ENCODE measurements at regions not wholly inside any gene's neighbourhood (a gene's known extent, or its start where the extent isn't known, plus 50 kb on each side); places are given as distances from the start of the nearest gene placed in this dataset.
"Not testable (repeated sequence)": the region's sequence is repeated elsewhere in the genome, so short reads cannot be mapped to it uniquely, and the experiment has no call there.

- no peak for DNase-seq (ENCODE audit: low read depth)
- H3K4me3 ChIP-seq (replicated peaks; ENCODE audit: low read depth, low read length) = no peak overlapping the region
- no peak for TF ChIP-seq CTCF (IDR thresholded peaks at IDR 0.05; ENCODE audit: low read length, missing control alignments)
Observed at GRCh38 chr3:73179601-73180000, 118.1 kb downstream of the EBLN2 start.

DNA sequence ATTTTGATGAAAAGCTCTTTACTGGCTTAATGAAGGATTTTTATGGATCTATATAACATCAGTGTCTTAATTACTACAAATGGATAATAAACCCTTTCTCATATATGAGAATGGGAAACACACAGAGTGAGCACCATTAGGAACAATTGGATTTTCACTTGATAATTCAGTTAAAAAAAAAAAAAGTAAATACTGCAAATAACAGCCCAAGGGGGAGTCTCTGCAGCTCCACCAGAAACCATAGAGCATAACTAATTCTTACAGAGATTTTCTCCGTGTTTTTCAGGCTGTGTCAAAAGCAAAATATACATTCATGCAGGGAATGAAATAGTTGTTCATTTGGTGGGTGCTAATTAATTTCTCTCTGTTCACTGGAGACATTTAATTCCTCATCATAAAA is 125.3 kb downstream of the EBLN2 start:
- no peak overlapping the region for H3K4me3 ChIP-seq (replicated peaks; ENCODE audit: low read depth, low read length)
- DNase-seq (ENCODE audit: low read depth) = no peak
- TF ChIP-seq CTCF (IDR thresholded peaks at IDR 0.05; ENCODE audit: low read length, missing control alignments) = no peak

DNA sequence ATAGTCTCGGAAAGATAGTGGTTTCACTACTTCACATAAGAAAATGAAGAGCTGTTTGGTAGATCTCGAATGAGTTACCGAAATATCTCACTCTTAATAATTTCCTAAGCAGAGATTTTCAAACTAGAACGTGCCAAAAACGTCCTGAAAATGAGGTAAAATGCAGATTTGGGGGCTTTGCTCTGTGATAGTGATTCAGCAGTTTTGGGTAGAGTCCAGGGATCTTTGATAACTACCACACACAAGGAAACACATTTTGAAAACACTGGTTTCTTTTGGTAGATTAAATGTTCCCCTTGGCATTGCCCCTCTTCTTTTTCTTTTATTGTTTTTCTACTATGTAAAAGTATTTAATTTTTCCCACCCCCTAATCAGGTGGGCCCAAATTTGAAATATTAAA is 125.9 kb downstream of the EBLN2 start:
- DNase-seq (ENCODE audit: low read depth) = no peak
- no peak for TF ChIP-seq CTCF (IDR thresholded peaks at IDR 0.05; ENCODE audit: low read length, missing control alignments)

DNA sequence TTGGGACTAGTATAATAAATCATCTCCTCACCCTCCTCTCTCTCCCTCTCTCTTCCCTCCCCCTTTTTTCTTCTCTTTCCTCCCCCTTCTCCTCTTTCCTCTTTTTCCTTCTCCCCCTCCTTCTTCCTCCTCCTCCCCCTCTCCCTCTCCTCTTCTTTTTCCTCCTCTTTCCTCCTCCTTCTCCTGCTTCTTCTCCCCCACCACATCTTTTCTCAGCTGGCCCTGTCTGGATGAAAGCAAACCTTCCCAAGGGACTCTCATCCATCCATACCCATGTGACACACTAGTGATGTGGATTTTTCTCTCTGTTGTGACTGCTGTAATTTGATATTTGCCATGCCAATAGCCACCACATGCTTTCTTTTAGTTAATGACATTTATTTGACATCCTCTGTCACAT is 127.2 kb downstream of the EBLN2 start:
- H3K4me3 ChIP-seq (replicated peaks; ENCODE audit: low read depth, low read length) = no peak overlapping the region
- DNase-seq (ENCODE audit: low read depth) = no peak
- no peak for TF ChIP-seq CTCF (IDR thresholded peaks at IDR 0.05; ENCODE audit: low read length, missing control alignments)

More for the DNA sequence above, 125.9 kb downstream of the EBLN2 start:
- H3K4me3 ChIP-seq (replicated peaks; ENCODE audit: low read depth, low read length) = no peak overlapping the region

DNA sequence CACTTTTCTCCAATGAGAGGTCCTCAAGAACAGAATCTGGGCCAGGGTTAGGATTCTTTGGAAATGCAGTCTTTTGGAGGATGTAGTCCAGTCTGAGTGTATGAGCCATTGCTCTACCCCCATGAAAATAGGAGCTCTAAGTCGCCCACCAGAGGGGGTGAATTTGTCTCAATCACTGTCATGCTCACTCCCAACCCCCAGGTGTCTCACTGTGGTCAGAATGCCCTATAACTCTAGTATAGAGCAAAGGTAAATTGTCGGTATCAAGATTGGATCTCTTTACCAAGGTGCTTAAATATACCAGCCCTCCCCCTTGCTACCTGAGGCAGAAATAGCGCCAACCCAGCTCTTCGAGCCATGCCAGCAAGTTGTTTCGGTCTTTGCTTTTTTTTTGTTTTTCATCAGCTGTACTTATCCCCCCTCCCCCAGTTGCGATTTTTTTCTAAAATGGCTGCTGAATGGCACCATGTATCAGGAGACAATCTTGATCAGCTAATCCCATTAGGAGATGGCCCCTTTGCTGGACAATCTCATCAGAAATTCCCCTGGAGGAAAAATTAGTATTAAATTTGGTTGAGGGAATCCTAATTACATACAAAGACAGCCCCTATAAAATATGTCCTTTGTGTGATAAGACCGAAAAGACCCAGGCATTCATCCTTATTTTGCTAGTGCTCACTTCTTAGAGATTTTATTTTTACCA is 130.7 kb downstream of the EBLN2 start:
- DNase-seq (ENCODE audit: low read depth) = no peak
- TF ChIP-seq CTCF (IDR thresholded peaks at IDR 0.05; ENCODE audit: low read length, missing control alignments) = peak; percentile 7

DNA sequence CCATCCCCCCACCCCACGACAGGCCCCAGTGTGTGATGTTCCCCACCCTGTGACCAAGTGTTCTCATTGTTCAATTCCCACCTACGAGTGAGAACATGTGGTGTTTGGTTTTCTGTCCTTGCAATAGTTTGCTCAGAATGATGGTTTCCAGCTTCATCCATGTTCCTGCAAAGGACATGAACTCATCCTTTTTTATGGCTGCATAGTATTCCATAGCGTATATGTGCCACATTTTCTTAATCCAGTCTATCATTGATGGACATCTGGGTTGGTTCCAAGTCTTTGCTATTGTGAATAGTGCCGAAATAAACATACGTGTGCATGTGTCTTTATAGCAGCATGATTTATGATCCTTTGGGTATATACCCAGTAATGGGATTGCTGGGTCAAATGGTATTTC is 132.5 kb downstream of the EBLN2 start:
- not testable (repeated sequence) for H3K4me3 ChIP-seq (replicated peaks; ENCODE audit: low read depth, low read length); DNase-seq (ENCODE audit: low read depth)

More for the DNA sequence above, 130.7 kb downstream of the EBLN2 start:
- no peak overlapping the region for H3K4me3 ChIP-seq (replicated peaks; ENCODE audit: low read depth, low read length)

DNA sequence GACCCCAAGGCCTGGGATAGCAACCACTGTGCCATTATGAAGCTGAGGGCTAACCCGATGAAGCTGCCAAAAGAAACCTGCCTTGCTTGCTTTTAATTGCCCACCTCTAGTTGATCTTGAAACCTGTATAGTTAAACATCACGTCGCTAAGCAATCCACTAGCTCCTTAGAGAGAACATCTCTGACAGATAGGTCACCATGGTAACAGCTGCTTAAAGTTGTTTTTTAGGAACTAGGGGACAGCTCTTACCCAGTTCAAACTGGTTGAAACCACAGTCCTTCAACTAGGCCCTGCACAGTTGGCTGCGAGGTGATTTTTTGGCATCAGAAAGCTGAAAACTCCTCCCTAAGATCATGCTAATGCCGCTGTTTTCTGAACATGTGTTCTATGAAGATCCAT is 135.7 kb downstream of the EBLN2 start:
- no peak for DNase-seq (ENCODE audit: low read depth)
- H3K4me3 ChIP-seq (replicated peaks; ENCODE audit: low read depth, low read length) = no peak overlapping the region
- no peak for TF ChIP-seq CTCF (IDR thresholded peaks at IDR 0.05; ENCODE audit: low read length, missing control alignments)
